Mucosa of descending colon (tissue), 3 donors: ENCODE measurements at regions not wholly inside any gene's neighbourhood (a gene's known extent, or its start where the extent isn't known, plus 50 kb on each side); places are given as distances from the start of the nearest gene placed in this dataset.

Experiments used
- ATAC-seq: fragments of 200-7000 bp; cut with Tn5 transposase; one replicate; pipeline ENCODE4 v1.9.1; 2020; ENCODE audit warnings: mild to moderate bottlenecking, moderate library complexity
- DNase-seq, 3 donors: peaks; one replicate each; pipeline ENCODE4 v3.0.0-alpha.2; 2020
- H3K36me3 ChIP-seq: fragments of 200-600 bp; one replicate; pipeline ENCODE4 v1.8.0; 2021; ENCODE audit warnings: low read depth, mild to moderate bottlenecking
- H3K4me1 ChIP-seq: fragments of 200-600 bp; one replicate; pipeline ENCODE4 v1.8.0; 2021; ENCODE audit warnings: low read depth, mild to moderate bottlenecking
- H3K4me3 ChIP-seq: fragments of 200-600 bp; one replicate; pipeline ENCODE4 v1.8.0; 2021; ENCODE audit warnings: mild to moderate bottlenecking
- H3K9me3 ChIP-seq: fragments of 200-600 bp; one replicate; pipeline ENCODE4 v1.8.0; 2021; ENCODE audit warnings: mild to moderate bottlenecking
- intact Hi-C, 2 donors: fragments of 100-400 bp; cut with DNase I in 1 of 2; cut with micrococcal nuclease in 1 of 2; formaldehyde crosslinking; loops; one replicate each; pipeline versions ENCODE4 v1.11.0 to v1.11.1; 2022; cut with DNase I, micrococcal nuclease
- TF ChIP-seq, protein P1 (sequence below): fragments of 200-600 bp; IDR thresholded peaks from one replicate; pipeline ENCODE4 v1.8.0; 2022; ENCODE audit warnings: antibody characterized with exemption, mild to moderate bottlenecking
- donor health status: DM: no; HTN: no; CAD: no; lungs with moderate emphysema.
- donor health status: DM: no; HTN: no; CAD: no.
- donor health status: DM: no; HTN: yes; CAD: no.

DNA sequence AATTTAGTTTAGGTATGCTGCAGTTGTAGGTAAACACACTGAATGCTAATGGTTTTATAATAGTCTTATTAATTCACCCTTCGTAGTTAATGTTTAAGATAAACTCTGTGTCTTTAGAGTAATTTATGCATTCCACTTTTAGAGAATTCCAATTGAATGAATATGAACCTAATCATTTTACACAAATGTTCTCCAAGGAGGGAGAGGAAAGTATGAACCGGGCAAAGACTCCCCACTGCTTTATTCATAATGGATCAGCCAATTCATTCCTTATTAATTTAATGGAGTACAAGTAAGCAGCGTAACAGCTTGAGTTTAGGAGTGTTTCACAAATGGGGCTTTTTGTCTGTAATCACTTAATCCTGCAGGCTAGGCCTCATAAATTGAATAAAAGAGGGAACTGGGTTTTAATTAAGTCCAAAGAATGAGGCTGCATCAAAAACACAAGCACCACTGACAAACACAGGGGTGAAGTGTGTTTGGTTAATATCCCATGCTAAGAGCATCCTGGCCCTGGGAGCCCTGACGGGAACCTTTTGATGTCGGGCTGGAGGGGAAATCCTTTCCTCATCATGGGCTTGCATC lies 375.7 kb upstream of the DYNLRB2 start:
- Histone ChIP-seq H3K4me3 (no peak overlapping the region), H3K9me3 (no peaks in the 10 kb centered on the region), H3K36me3 (no peaks in the 10 kb centered on the region), H3K4me1 (no peaks in the 10 kb centered on the region)
- TF ChIP-seq, protein P1, sequence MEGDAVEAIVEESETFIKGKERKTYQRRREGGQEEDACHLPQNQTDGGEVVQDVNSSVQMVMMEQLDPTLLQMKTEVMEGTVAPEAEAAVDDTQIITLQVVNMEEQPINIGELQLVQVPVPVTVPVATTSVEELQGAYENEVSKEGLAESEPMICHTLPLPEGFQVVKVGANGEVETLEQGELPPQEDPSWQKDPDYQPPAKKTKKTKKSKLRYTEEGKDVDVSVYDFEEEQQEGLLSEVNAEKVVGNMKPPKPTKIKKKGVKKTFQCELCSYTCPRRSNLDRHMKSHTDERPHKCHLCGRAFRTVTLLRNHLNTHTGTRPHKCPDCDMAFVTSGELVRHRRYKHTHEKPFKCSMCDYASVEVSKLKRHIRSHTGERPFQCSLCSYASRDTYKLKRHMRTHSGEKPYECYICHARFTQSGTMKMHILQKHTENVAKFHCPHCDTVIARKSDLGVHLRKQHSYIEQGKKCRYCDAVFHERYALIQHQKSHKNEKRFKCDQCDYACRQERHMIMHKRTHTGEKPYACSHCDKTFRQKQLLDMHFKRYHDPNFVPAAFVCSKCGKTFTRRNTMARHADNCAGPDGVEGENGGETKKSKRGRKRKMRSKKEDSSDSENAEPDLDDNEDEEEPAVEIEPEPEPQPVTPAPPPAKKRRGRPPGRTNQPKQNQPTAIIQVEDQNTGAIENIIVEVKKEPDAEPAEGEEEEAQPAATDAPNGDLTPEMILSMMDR = no peak
- intact Hi-C loops = no loop called here
- DNase-seq (no peak), ATAC-seq (no peak)

DNA sequence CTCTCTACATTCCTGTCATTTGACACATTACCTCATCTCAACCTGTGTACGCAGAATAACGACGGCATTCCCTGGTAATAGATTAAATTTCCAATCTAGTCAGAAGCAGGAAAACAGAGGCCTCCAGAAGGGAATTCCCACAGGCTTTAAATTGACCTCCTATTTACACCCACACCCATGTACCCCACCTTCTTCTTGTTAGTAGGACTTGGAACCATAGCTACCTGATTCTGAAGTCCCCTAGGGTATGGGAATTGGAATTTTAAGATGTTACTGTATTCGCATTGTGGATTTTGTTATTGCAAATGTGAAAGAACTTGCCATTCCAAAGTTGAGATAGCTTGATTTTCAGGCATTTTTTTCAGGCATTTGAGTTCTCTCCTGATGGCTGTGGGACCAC lies 377.5 kb upstream of the DYNLRB2 start:
- Histone ChIP-seq H3K9me3 (no peaks in the 10 kb centered on the region), H3K4me1 (no peaks in the 10 kb centered on the region), H3K4me3 (no peak overlapping the region), H3K36me3 (no peaks in the 10 kb centered on the region)
- ATAC-seq (no peak), DNase-seq (no peak)
- intact Hi-C loops = no loop called here
- TF ChIP-seq, protein P1 = no peak

DNA sequence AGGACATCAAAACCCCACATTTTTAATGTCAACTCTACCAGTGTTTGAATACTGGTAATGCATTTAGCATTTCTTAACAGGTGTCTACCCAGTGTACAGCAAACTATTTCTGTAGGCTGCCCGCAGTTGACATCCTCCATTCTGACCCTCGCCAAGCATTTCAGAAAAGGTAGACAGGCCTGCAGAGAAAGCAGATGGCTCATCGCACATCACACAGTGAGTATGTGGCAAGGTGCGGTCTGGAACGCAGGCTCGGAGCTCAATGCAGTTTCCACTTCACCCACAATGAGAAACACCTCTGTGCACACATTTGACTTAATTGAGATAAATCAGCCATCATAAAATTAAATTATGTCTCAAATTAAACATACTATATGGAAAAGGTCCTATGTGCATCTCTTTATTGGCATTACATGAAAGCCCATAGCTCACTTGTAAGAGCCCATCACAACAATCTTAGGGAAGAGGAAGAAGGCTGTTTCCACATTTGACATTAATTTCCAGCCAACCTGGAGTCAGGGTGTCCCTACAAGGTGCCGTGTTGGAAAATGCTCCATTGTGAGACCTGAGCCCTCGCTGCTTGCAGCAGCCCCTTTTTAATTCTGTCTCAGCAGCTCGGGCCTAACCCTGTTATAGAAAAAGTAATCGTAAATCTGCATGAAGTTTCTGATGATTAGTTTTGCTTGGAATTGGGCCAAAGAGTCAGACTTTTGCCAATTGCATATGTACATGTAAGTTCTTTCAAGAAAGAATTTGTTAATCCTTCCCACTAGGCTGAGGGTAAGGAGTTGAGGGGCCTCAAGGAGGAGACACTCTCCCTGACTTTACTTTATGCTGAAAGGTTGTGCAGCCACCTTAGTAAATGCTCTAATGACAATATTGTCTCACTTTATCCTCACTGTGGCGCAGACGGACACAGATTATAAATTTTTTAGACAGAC lies 378.7 kb upstream of the DYNLRB2 start:
- TF ChIP-seq, protein P1 = no peak
- ATAC-seq = no peak
- DNase-seq = no peak
- no peaks in the 10 kb centered on the region for H3K36me3 ChIP-seq
- no peaks in the 10 kb centered on the region for H3K4me1 ChIP-seq
- no peak overlapping the region for H3K4me3 ChIP-seq
- no peaks in the 10 kb centered on the region for H3K9me3 ChIP-seq
- intact Hi-C loops = no loop called here

DNA sequence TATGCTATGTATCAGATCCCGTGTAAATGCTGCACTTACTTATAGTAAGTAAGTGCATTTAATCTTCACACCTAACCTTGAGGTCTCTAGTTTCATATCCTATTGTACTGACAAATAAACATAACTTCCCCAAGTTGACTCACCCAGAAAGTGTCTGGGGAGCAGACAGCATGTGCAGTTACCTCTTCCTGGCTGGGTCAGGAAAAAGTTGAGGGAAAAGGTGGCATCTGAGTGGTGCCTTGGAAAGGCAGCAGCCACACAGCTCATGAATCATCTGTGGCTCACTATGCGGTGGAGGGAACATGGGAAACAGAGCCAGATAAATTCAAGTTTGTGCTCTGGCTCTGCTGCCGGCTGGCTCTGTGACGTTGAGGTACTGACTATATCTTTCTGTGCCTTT lies 382.0 kb upstream of the DYNLRB2 start:
- Histone ChIP-seq H3K9me3 (no peaks in the 10 kb centered on the region), H3K4me3 (no peak overlapping the region), H3K36me3 (no peaks in the 10 kb centered on the region), H3K4me1 (no peaks in the 10 kb centered on the region)
- no peak for DNase-seq
- ATAC-seq = no peak
- intact Hi-C loops = no loop called here
- TF ChIP-seq, protein P1 = no peak

DNA sequence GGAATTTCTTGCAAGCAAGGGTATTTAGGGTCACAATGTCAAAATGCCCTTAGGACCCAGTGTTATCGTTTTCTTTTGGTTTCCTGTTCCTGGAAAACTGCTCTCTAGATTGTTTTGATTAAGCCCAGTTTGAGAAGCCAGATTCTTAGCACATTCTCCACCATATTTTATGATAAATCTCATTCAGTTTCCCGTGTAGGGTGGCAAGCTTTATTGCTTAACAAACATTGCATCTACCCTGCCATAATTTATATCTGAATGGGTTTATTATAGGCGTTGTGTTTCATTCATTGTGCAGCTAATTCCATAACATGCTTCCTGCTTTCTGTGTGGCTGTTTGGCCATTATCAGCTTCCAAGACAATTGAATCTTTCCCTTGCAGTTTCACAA lies 389.1 kb upstream of the DYNLRB2 start:
- intact Hi-C loops = no loop called here
- H3K9me3 ChIP-seq = no peaks in the 10 kb centered on the region
- H3K36me3 ChIP-seq = no peaks in the 10 kb centered on the region
- H3K4me3 ChIP-seq = no peak overlapping the region
- ATAC-seq (peak; percentile 95), DNase-seq (peak in 1 of 3 donors; percentile 45)
- TF ChIP-seq, protein P1 = no peak
- no peaks in the 10 kb centered on the region for H3K4me1 ChIP-seq
